Activated CD4-positive, alpha-beta T cell treated with anti-CD3 and anti-CD28 coated beads, Interleukin-2, amount 50 U/mL, for 16 hours (primary cell): ENCODE measurements at regions not wholly inside any gene's neighbourhood (a gene's known extent, or its start where the extent isn't known, plus 50 kb on each side); places are given as distances from the start of the nearest gene placed in this dataset.
"Not testable (repeated sequence)": the region's sequence is repeated elsewhere in the genome, so short reads cannot be mapped to it uniquely, and the experiment has no call there.

Experiments
- DNase-seq: peaks from one replicate; pipeline ENCODE4 v3.0.0-alpha.2; 2020

DNA sequence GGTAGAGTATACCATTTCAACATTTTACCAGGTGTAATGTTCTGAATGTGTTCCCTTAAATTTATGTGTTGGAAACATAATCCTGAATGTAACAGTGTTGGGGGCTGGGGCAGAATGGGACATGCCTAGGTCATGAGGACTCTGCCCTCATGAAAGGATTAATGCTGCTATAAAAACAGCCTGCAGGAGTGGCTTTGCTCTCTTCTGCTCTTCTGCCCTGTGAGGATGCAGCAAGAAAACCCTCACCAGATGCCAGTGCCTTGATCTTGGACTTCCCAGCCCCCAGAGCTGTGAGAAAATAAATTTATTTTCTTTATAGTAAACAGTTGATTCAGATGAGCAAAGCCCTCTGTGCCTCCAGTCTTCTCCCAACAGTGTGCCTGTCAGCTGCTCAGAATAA lies 326.0 kb upstream of the ONECUT1 start:
- no peak for DNase-seq

DNA sequence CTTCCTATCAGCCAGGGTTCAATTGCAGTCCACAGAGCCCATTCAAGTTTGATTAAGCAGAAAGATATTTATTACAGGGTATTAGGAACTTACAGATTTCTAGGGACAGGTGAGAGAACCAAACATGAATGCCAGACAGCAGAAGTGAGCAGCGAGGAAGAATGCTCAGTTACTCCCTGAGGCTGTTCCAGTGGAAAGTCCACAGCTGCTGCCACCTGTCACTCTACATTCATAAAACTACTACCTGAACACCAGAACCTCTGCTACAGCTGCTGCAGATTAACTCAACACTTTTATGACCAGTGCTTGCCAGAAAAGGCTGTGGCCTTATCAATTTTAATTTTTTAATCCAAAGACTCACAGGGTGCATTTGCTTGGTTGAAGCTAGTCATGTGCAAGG lies 325.4 kb upstream of the ONECUT1 start:
- no peak for DNase-seq

DNA sequence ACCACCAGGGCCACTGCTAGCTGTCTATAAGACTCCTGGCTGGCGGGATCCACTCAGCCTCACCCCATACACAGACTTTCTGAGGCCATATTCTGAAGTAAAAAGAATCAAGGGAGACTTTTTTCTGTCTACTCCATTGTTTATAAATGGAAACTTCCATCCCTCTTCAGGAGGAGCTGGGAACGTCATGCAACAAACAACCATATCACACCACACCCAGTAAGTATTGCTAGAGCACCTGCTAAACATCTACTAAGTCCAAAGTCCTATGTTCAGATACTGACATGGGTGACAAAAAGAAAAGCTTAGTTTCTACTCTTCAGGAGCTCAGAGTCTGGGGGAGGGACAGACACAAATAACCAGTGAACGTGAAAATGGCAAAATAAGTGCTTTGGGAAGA lies 324.8 kb upstream of the ONECUT1 start:
- DNase-seq = no peak

DNA sequence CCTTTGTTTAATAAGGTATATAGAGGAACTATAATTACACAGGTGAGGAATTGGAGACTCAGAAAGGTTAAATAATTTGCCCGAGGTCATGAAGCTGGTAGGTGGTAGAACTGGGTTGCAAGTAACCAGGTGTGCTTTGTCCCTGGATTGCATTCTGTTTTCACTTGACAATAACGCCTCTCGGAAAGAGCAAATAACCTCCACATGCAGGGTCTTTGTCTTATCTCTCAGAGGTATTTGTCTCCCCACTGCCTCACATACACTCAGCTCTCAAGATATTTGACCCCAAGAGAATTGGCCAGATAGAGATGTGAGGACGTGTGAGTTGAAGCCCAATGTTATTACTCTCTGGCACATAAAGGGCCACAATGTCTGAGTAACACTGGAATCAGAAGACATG lies 320.9 kb upstream of the ONECUT1 start:
- DNase-seq = no peak

DNA sequence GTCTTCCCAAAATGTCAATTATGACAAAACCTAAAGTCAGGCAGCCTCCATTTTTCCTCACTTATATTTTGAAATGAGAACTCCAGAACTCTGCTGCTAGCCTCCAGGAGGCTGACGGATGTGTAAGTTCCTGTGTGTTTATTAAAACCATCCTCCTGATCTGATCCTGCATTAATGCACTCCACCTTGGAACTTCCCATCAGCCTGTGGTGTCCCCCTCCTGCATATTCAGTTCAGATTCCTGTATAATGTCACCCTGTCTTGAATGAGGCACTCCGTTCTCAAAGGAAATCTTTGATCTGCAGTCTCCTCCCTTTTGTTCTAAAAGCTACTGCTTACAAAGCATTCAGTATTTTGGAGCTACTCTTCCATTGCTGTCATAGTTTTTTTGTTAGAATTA lies 318.2 kb upstream of the ONECUT1 start:
- DNase-seq = no peak

DNA sequence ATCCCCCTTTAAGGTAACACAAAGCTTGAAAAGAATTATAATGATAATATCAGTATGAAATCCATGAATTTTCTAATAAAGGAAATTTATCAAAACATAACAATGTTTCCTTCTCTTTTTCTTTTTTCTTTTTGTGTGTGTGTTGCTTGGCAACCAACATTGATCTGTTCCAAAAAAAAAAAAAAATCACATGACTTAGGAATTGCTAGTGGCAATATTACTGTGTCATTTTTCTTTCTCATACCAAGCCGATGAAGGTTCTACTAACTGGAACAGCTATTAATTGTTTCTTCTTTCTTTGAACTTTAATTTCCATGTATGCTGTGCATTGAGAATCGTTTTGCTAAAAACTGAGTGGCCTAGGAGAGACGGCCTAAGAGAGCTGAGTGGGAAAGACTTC lies 317.7 kb upstream of the ONECUT1 start:
- no peak for DNase-seq

DNA sequence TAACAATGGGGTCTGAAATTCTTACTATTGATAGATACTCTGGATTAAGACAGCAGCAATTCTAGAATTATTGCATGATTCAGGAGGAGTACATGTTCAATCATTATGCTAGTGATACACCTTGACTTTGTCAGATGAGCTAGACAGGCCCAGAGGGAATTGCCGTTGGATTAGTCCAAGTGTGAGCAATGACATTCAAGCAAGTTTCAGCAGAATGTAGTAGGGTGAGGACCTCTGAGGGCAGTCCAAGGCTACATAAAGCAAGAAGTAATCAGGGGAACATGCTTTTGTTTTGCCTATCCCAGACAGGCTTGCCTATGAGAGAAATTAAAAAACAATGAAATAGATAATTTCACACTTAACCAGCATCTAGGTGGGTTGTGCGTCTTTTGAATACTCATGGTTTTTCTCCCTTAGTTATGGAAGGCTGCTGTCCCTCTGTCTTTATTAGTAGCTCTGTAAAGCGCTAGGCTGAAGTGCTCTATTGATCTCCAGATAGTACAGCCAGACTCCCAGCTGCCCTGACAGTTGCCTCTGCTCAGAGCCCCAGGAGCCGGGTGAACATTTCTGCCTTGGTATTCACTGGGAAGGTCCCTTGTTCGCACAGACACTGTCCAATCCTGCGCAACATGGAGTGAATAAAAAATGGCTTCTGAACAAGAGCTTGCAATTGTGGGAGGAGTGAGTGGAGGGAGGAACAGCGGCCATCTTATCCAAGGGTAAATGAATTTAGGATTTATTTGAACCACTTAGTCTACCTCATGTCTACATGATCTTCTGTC lies 316.6 kb upstream of the ONECUT1 start:
- no peak for DNase-seq

DNA sequence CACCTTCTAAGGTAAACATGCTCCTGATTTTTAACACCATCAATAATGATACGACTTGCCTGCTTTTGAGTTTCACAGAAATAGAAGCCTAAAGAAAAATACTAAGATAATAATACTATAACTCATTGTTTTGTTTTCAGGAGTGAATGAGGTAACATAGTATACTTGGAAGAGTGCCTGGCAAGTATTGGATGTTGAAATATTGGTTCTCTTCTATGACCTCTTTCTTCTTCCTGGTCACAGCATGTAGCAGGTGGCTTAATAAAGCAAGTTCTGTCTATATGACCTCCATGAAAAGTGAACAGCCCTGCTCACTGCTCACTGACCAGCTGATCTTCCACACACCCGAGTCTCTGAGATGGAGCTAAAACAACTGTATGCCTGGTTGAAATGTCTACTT lies 312.3 kb upstream of the ONECUT1 start:
- no peak for DNase-seq

DNA sequence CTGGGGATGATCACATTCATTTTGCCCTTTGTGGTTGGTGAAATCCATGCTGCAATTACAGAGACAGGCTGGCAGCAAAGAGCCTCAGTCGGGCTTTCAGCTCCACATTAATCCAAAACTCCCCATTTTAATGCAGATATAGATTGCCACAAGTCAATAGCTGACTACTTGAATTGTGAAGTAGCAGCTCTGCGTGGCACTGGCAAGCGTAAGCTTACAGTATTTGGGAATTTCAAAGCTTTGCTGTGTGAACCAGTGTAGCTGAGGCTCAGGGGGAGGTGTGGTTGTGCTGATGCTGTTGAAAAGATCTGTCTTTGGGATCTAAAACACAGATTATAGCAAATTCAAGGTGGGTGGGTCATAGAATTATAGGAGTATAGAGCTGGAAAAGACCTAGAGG lies 290.3 kb upstream of the ONECUT1 start:
- no peak for DNase-seq

DNA sequence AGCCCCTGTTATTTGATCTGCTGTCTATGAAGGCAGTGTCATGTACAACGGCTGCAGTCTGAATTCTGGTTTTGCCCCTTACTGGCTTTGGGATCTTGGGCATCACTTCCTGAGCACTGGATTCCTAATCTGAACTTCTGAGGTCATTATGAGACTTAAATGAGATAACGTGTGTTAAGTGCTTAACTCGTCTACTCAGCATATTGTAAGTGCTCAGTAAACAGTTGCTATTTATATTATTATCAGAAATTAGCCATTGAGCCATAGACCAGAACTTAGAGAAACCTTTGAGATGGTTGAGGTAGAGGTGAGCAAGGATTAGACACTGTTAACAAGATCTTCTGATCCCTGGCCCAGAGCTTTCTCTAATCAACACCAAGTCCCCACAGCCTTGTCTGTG lies 284.1 kb upstream of the ONECUT1 start:
- DNase-seq = no peak

DNA sequence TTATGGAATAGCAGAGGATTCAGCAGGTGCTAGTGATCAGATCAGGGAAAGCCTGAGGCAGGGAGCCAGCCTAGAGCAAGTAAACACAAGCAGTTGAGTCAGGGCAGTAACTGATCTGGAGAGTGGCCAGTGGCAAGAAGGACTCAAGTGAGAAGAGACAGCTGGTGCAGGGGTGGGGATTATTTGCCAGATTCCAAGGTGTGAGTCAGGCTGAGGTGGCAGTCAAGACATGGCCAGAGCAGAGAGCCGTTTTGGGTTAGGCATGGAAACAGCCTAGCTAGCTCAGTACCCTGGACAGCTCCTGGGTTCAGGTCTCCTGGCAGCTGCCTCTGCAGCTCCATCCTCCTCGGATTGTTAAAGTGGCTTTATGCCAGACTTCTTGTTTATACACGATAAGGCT lies 281.9 kb upstream of the ONECUT1 start:
- peak; percentile 3 for DNase-seq

DNA sequence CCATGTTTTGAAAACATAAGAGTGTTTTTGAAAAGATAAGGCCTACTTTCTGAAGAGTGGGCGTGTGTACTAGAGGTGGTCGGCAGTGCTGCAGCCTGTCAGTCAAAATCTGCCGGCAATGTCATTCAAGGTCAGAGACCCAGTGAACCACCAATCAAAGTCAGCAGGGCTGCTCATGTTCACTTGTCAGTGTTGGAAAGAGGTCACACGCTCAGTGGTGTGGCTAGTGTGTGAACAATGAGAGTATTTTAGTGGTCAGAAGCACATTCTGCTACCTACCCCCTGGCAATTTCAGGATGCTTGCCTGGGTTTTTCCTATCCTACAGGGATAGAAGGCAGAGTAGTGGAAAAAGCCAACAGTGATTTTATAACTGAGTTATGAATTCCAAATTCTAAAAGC lies 278.5 kb upstream of the ONECUT1 start:
- DNase-seq = no peak

DNA sequence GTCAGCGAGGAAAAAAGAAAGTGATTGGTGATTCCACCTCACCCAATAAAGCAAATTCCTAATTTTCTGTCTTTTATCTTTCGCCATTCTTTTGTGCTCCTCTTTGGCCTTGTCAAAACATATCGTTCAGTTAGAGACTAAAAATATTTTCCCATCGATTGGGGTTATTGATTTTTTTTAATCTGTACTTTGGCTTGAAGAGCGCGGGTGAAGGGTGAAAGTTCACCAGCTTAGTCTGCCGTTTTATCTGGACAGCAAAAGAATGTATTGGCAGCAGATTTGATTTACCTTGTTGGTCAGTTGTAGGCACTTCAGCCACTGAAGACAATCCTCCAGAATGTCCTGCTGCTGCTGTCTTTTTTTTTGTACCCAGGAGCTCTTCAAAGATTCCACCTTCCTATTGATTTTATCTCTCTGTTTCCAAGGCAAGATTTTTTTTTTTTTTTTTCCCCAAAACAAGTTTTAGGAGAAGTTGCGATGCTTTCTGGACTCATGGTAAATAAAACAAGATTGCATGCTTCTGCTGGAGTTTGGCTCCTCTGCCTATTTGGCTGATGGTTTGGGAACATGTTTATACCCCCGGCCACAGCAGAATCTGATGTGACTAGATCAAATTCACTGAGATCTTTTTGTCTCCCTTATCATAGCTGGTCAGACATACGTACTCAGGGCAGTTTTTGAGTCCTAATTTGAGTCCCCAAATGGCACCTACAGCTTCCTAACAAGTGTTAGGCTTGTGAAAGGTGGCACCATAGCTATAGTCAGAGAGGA lies 269.3 kb upstream of the ONECUT1 start:
- no peak for DNase-seq

DNA sequence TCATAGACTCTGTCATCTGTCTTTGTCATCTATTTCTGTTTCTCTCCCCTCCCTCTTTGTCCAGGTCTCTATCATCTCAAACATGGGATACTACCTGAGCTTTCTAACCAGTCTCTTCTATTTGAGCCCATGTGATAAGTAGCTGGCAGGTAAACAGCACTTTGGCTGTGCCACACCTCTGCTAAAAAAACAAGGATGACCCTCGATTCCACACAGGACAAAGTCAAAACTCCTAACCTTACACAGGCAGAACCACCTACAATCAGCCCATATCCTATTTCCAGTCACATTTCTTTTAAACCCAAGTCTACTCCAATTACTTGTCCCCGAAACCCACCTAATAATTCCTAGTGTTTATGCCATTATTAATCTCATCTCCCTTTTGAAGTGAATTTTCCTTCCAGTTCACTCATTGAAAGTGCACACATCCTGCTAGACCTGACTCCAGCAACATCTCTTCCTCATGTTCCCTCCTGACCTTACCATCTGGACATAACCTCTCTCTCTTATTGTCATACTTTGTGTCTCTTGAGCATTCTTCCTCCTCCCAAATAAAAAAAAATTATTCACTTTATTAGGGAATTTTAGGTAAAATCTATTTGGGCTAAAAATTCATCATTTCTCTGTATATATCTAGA lies 256.1 kb upstream of the ONECUT1 start:
- no peak for DNase-seq

DNA sequence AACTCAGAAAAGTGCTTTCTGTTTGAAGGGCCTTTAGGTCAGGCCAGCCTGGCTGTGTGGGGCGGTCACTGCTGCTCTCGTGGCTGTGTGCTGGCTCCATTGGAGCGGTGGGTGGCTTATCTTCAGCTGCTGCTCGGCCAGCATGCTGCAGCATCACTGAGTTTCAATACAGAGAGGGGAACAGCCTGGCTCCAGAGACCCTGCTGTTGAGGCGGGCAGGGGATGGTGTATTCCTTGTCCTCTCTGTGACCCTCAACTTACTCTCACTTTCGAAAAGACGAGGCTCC lies 248.5 kb upstream of the ONECUT1 start:
- DNase-seq = no peak

DNA sequence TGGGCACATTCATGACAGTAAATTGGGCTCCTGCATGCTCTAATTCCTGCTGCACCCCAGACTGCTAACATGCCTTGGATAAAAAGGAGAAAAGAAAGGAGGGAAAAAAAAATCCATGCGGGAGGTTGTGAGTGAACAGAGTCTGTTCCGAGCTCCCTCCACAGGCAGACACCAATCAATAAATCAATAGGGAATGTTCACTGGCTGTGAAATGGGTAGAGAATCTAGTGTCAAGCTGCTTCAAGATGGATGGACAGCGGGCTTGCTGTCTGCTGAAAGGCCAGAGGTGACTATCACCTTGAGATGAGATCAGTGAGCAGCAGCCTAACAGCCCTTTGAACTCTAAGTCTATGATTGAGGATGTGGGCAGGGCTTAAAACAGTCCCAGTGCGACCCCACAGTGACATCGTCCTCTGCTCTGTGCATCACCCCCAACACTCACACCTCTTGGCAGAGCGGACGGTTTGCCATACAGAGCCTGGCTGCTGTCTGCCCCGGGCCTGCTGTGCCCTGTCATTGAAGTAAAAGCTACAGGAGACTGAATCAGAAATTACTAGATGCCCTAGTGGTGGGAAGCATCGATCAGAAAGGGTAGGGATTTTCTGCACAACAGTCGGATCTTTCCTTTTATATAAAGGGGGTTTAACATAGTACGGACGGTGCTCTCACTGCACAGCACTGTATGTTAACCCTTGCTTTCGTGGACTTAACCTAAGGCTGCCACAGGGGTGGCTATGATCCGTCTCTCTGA lies 247.9 kb upstream of the ONECUT1 start:
- DNase-seq = no peak

DNA sequence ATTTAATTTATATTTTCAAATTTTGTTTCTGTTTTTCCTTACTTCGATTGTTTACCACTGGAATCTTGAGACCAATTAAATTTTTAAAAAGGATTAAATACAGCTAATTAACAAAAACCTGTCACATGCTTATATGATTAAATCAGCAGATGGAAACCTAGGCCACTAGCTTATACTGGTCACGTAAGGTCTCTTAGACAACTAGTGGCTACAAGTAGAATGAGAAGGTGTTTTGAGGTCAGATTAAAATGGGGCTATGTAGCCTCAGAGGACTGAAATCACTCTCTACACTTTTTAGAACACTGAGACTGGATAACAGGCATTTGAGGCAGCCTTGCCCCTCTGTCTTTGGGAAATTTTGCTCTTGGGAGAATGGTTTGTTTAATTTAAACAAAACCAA lies 246.5 kb upstream of the ONECUT1 start:
- no peak for DNase-seq

DNA sequence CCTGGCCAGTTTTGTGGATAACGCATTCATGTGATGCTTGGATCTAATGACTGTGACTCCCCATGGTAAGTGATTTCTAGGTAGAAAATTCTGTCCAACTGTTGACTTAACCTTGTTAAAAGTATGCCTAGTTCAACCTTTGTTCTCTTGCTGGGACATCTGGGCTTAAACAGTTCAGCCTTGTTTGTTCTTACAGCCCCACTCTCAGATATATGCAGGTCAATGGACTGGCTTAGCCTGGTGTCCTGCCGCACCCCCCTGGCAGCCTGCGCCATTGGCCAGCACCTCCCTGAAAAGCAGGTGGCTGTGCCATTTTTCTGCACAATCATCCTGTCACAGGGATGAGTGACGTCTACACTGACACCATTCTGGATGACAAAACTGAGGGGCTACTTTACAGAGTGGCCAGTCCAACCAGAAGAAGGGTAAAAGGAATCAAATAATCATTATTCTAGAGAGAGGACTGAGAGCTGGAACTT lies 244.7 kb upstream of the ONECUT1 start:
- DNase-seq = no peak

DNA sequence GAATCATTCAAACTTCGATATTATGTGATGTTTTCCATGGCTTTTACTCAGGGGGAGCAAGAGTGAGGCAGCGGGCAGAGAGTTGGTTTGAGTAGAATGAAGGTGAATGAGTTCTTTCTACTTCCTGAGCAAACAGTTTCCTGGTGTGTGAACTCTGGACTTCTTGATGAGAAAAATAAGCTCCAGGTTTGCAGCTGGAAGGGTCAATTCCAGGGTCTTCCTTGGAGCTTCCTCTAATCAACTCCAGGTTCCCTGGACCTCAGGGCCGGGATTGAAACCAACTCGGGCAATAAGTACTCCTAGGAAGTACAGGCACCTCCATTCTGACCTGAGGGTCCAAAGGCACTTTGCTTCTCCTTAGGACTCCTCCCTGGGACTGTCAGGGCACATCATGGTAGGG lies 243.6 kb upstream of the ONECUT1 start:
- DNase-seq = no peak

DNA sequence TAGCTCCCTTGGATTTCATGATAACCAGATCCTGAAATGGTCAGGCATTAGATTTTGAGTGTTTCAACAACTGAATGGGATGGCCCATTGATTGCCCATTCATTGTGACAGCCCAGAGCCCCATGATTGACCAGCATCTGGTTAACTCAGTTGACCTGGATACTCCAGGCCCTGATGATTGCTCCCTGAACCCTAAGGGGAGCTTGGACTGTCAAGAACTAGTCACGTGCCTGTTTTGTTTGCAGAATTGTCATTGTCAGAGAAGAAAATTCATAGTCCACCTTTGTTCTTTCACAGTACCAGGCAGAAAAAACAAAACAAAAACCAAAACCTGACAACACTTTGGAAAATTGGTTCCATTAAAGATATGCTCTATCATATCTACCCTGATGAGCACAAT lies 241.3 kb upstream of the ONECUT1 start:
- DNase-seq = no peak

DNA sequence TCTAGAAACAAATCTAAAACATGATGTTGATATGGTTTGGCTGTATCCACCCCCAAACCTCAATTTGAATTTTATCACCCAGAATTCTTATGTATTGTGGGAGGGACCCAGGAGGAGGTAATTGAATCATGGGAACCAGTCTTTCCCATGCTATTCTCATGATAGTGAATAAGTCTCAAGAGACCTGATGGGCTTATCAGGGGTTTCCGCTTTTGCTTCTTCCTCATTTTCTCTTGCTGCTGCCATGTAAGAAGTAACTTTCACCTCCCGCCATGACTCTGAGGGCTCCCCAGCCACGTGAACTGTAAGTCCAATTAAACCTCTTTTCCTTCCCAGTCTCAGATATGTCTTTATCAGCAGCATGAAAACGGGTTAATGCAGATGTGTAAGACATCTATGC lies 232.7 kb upstream of the ONECUT1 start:
- no peak for DNase-seq

DNA sequence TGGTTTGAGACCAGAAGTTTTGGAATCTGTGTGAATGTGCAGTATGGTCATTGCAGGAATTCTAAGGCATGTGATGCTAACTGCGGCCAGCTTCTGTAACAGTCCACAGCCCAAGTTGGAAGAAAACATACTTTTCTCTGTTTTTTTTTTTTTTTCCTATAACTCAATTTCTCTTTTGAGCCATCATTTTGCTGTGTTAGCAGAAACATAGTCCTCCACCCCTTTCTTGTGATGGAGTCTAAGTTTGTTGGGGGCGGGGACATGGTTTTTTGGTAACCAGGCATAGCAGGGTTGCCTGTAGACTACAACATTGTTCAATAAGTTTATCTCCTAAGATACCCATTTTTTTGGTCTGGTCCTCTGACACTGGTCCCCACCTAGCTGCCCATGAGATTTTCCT lies 223.2 kb upstream of the ONECUT1 start:
- no peak for DNase-seq

DNA sequence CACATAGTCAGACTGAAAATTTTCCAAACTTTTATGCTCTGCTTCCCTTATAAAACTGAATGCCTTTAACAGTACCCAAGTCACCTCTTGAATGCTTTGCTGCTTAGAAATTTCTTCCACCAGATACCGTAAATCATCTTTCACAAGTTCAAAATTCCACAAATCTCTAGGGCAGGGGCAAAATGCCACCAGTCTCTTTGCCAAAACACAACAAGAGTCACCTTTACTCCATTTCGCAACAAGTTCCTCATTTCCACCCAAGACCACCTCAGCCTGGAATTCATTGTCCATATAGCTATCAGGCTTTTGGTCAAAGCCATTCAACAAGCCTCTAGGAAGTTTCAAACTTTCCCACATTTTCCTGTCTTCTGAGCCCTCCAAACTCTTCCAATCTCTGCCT lies 221.6 kb upstream of the ONECUT1 start:
- not testable (repeated sequence) for DNase-seq

DNA sequence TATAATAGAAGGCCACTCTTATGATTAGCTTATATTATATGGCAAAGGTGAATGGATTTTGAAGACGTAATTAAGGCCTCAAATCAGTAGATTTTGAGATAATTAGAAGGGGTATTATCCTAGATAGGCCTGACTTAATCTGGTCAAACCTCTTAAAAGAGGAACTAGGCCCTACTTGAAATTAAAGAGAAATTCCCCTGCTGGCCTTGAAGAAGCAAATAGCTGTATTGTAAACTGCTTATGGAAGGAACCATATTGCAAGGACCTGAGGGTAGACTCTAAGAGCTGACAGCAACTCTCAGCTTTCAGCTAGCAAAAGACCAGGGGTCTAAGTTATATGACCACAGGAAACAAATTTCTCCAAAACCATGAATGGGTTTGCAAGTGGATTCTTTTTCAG lies 219.0 kb upstream of the ONECUT1 start:
- DNase-seq = no peak
